ENCODE measurements at regions not wholly inside any gene's neighbourhood (a gene's known extent, or its start where the extent isn't known, plus 50 kb on each side); places are given as distances from the start of the nearest gene placed in this dataset.

DNA sequence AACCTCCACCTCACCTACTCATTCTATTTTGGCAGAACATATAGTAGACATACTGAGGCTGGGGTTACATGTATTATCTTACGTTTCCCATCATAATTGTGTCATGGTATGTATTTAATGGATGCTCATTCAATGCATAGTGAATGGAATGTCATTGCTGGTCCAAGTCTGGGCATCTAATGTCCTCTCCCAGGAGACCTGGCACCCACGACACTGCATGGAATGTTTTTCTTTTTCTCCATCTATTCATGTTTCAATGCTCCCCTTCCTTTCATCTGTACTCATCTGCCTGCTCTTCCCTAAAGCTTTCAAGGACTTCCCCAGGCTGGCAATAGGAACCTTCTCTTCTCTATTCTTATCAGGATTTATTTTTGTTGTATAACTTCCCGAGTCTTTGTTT, 50.8 kb upstream of the SLIT3 start:
- no peak for DNase-seq

GRCh38 chr5:169350759-169351240, 49.9 kb upstream of the SLIT3 start:
- DNase-seq = no peak
